Epithelial cell of proximal tubule (primary cell): ENCODE measurements at regions not wholly inside any gene's neighbourhood (a gene's known extent, or its start where the extent isn't known, plus 50 kb on each side); places are given as distances from the start of the nearest gene placed in this dataset.

Experiments used
- DNase-seq: peaks from one replicate; pipeline ENCODE4 v3.0.0-alpha.2; 2011; ENCODE audit warnings: low read depth
- H3K4me3 ChIP-seq: 2 replicates; pipeline ENCODE4 v1.5.1; 2011; ENCODE audit warnings: low read depth, mild to moderate bottlenecking, low read length
- TF ChIP-seq, protein P1 (sequence below): conservative IDR thresholded peaks from 2 replicates; pipeline ENCODE4 v1.5.1; 2012; ENCODE audit warnings: low read depth, mild to moderate bottlenecking, low read length

DNA sequence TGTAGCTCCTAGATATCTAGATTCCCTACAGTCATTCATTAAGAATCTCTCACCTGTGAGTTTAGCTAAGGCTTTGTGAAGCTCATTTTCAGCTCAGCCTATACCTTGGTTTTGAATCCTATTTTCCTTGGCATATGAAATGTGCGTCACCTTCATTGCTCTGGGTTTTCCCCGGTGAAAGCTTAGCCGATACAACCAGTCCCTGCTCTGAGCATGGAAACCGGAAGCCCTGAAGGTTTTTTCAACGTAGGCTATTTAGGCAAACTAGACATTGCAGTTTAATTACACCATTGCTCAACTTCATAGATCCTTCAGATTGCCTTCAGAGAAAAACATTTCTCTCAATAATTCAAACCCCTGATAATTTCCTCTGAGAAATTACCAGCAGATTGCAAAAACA lies 206.8 kb upstream of the TPRG1 start:
- TF ChIP-seq, protein P1, sequence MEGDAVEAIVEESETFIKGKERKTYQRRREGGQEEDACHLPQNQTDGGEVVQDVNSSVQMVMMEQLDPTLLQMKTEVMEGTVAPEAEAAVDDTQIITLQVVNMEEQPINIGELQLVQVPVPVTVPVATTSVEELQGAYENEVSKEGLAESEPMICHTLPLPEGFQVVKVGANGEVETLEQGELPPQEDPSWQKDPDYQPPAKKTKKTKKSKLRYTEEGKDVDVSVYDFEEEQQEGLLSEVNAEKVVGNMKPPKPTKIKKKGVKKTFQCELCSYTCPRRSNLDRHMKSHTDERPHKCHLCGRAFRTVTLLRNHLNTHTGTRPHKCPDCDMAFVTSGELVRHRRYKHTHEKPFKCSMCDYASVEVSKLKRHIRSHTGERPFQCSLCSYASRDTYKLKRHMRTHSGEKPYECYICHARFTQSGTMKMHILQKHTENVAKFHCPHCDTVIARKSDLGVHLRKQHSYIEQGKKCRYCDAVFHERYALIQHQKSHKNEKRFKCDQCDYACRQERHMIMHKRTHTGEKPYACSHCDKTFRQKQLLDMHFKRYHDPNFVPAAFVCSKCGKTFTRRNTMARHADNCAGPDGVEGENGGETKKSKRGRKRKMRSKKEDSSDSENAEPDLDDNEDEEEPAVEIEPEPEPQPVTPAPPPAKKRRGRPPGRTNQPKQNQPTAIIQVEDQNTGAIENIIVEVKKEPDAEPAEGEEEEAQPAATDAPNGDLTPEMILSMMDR = no peak
- no peak overlapping the region for H3K4me3 ChIP-seq
- no peak for DNase-seq

- TF ChIP-seq, protein P1 = no peak
- no peak overlapping the region for H3K4me3 ChIP-seq
- no peak for DNase-seq
Measured at GRCh38 chr3:188972310-188972709, 199.5 kb upstream of the TPRG1 start.

DNA sequence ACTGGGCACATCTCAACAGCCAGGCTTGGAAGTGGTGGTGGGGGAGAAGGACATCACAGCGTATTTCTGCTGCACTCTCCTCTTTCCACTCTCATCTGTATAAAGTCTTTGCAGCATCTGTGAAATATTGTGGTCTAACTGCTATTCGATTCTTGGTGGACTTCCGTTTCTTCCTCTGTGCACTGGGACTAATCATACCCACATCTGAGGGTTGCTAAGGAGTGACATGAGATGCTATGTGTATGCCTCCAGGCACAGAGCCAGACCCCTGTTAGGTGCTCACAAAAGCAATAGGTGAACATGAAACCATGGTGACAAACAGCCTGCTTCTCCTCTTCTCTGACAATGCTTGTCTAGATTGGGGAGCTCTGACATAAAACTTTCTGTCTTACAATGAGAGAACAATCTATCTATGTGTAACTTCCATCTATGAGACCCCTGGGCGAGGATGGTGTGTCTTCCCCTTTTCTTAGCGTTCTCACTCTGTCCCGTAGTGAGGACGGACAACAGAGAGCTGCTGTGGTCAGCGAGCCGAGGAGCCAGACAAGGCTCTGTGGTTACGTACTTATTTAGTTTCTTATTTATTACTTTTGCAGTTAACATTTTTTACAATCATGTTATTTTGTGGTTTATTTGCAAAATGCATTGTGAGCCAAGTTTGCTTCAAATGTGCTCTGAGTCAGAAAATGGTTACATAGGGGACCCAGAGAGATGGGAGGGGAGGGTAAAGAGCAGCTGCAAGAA lies 196.7 kb upstream of the TPRG1 start:
- TF ChIP-seq, protein P1 = no peak
- H3K4me3 ChIP-seq = no peak overlapping the region
- no peak for DNase-seq

- TF ChIP-seq, protein P1 = no peak
- DNase-seq = no peak
- H3K4me3 ChIP-seq = no peak overlapping the region
Measured at GRCh38 chr3:188975600-188976314, 196.0 kb upstream of the TPRG1 start.

- TF ChIP-seq, protein P1 = no peak
- DNase-seq = no peak
- no peak overlapping the region for H3K4me3 ChIP-seq
Measured at GRCh38 chr3:188976407-188976806, 195.4 kb upstream of the TPRG1 start.

DNA sequence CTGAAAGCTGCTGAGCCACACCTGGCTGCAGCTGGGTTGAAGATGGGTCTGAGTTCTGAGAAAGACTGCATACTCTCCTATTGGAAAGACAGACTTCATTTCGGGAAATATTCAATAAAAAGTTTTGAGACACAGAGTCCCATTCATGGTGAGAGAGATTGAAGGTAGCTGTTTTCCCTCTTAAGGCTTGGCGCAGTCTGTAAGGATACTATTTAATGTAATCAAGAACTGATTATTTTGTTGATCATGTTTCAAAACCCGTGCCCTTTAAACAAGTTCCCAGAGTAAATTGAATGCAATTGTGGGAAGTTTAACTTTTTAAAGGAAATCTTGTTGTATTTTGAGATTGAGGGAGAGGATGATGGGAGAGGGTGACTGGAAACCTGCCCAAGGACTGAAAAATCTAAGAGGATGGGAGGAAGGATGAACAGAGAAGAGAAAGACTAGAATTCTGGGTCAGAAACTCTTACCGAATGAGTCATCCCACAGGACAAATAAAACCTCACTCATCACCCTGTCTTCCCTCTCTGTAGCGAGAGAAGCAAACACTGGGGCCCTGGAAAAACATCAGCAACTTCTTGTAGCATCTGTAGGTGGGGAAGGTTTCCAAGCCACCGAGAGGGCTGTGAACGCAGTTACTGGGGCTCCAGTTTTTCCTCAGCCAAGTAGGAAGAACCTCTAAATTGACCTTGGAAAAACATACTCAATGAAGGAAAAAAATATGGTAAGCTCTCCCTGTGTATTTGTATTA lies 193.2 kb upstream of the TPRG1 start:
- TF ChIP-seq, protein P1 = no peak
- H3K4me3 ChIP-seq = no peak overlapping the region
- DNase-seq = no peak
